ENCODE measurements at regions not wholly inside any gene's neighbourhood (a gene's known extent, or its start where the extent isn't known, plus 50 kb on each side); places are given as distances from the start of the nearest gene placed in this dataset.

DNA sequence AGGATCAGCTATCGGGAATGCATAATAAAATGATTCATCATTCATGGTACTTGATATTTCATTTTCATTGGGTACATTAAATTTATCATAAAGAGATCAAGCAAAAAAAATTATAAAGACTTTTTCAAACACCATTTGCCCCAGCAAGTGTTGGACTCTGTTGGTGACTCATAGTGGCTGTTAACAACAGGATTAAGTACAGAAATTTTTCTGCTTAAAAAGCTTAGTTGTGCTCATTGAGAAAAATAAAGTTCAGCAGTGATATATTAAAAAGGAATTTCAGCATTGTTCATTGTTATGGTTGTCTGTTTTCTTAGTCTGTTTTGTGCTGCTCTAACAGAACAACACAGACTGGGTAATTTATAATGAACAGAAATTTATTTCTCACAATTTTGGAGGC is 86.2 kb upstream of the PCDH10 start:
- no peak for TF ChIP-seq GABPA (IDR thresholded peaks at IDR 0.05; ENCODE audit: low read depth)
- TF ChIP-seq, protein P1, sequence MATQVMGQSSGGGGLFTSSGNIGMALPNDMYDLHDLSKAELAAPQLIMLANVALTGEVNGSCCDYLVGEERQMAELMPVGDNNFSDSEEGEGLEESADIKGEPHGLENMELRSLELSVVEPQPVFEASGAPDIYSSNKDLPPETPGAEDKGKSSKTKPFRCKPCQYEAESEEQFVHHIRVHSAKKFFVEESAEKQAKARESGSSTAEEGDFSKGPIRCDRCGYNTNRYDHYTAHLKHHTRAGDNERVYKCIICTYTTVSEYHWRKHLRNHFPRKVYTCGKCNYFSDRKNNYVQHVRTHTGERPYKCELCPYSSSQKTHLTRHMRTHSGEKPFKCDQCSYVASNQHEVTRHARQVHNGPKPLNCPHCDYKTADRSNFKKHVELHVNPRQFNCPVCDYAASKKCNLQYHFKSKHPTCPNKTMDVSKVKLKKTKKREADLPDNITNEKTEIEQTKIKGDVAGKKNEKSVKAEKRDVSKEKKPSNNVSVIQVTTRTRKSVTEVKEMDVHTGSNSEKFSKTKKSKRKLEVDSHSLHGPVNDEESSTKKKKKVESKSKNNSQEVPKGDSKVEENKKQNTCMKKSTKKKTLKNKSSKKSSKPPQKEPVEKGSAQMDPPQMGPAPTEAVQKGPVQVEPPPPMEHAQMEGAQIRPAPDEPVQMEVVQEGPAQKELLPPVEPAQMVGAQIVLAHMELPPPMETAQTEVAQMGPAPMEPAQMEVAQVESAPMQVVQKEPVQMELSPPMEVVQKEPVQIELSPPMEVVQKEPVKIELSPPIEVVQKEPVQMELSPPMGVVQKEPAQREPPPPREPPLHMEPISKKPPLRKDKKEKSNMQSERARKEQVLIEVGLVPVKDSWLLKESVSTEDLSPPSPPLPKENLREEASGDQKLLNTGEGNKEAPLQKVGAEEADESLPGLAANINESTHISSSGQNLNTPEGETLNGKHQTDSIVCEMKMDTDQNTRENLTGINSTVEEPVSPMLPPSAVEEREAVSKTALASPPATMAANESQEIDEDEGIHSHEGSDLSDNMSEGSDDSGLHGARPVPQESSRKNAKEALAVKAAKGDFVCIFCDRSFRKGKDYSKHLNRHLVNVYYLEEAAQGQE (IDR thresholded peaks at IDR 0.05; ENCODE audit: insufficient replicate concordance, low read depth): no peak
- no peak for TF ChIP-seq SPI1 (IDR thresholded peaks at IDR 0.05; ENCODE audit: borderline replicate concordance, low read depth)
- TF ChIP-seq POLR2AphosphoS5 (IDR thresholded peaks at IDR 0.05; ENCODE audit: low read depth): no peak
- H3K27me3 ChIP-seq (ENCODE audit: insufficient read depth, poor library complexity, severe bottlenecking): no peaks in the 10 kb centered on the region
- no peak for DNase-seq (ENCODE audit: low read depth in 1 of 2, low spot score in 1 of 2)
- no peak overlapping the region for H3K4me3 ChIP-seq (replicated peaks; ENCODE audit: insufficient read depth, low read length)
- no peak overlapping the region for H3K27ac ChIP-seq (replicated peaks)

DNA sequence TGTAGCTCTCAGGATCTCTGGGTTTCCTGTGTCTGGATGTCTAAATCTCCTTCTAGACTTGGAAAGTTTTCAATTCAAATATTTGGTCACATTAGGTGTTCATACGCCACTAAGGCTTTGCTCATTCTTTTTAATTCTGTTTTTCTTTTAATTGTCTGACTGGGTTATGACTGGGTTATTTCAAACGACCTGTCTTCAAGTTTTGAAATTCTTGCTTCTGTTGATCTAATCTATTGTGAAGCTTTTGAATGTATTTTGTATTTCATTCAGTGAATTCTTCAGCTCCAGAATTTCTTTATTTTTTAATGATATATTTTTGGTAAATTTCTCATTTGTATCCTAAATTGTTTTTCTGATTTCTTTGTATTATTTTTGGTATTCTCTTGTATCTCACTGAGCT is 81.0 kb upstream of the PCDH10 start:
- Histone ChIP-seq H3K27ac (replicated peaks) (no peak overlapping the region), H3K4me3 (replicated peaks; ENCODE audit: insufficient read depth, low read length) (no peak overlapping the region), H3K27me3 (ENCODE audit: insufficient read depth, poor library complexity, severe bottlenecking) (no peaks in the 10 kb centered on the region)
- DNase-seq (ENCODE audit: low read depth in 1 of 2, low spot score in 1 of 2): no peak
- TF ChIP-seq SPI1 (IDR thresholded peaks at IDR 0.05; ENCODE audit: borderline replicate concordance, low read depth) (no peak), POLR2AphosphoS5 (IDR thresholded peaks at IDR 0.05; ENCODE audit: low read depth) (no peak), GABPA (IDR thresholded peaks at IDR 0.05; ENCODE audit: low read depth) (no peak)
- TF ChIP-seq, protein P1 (IDR thresholded peaks at IDR 0.05; ENCODE audit: insufficient replicate concordance, low read depth): no peak
- TF ChIP-seq, protein P2, sequence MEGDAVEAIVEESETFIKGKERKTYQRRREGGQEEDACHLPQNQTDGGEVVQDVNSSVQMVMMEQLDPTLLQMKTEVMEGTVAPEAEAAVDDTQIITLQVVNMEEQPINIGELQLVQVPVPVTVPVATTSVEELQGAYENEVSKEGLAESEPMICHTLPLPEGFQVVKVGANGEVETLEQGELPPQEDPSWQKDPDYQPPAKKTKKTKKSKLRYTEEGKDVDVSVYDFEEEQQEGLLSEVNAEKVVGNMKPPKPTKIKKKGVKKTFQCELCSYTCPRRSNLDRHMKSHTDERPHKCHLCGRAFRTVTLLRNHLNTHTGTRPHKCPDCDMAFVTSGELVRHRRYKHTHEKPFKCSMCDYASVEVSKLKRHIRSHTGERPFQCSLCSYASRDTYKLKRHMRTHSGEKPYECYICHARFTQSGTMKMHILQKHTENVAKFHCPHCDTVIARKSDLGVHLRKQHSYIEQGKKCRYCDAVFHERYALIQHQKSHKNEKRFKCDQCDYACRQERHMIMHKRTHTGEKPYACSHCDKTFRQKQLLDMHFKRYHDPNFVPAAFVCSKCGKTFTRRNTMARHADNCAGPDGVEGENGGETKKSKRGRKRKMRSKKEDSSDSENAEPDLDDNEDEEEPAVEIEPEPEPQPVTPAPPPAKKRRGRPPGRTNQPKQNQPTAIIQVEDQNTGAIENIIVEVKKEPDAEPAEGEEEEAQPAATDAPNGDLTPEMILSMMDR (IDR thresholded peaks at IDR 0.05; ENCODE audit: insufficient read depth, low read length): no peak

DNA sequence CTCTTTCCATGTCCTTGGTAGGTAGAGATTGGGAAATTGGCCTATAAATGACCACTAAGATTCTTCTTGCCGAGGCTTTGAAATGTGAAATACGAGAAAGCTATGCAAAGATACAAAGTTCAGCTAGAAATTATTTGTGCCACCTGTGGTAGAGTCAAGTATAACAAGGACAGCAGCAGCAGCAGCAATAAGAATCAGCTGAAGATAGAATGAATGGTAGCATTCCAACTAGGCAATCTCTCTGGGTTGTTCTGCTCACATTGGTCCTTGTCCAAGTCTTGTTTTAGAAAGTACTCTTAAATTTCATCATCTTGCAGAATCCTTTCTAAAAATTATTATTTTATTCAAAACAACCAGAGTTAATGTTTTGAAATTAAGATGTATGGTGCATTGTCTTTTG is 67.8 kb upstream of the PCDH10 start:
- no peak for DNase-seq (ENCODE audit: low read depth in 1 of 2, low spot score in 1 of 2)
- TF ChIP-seq, protein P1 (IDR thresholded peaks at IDR 0.05; ENCODE audit: insufficient replicate concordance, low read depth): no peak
- no peak for TF ChIP-seq GABPA (IDR thresholded peaks at IDR 0.05; ENCODE audit: low read depth)
- TF ChIP-seq, protein P2 (IDR thresholded peaks at IDR 0.05; ENCODE audit: insufficient read depth, low read length): no peak
- TF ChIP-seq POLR2AphosphoS5 (IDR thresholded peaks at IDR 0.05; ENCODE audit: low read depth): no peak
- no peak for TF ChIP-seq SPI1 (IDR thresholded peaks at IDR 0.05; ENCODE audit: borderline replicate concordance, low read depth)
- Histone ChIP-seq H3K27ac (replicated peaks) (no peak overlapping the region), H3K4me3 (replicated peaks; ENCODE audit: insufficient read depth, low read length) (no peak overlapping the region), H3K27me3 (ENCODE audit: insufficient read depth, poor library complexity, severe bottlenecking) (no peaks in the 10 kb centered on the region)
